Left renal pelvis (tissue), 4 donors: ENCODE measurements at regions not wholly inside any gene's neighbourhood (a gene's known extent, or its start where the extent isn't known, plus 50 kb on each side); places are given as distances from the start of the nearest gene placed in this dataset.
A peak's percentile ranks its signal among the peaks of the same experiment; 100 is the strongest.
"Not testable (repeated sequence)": the region's sequence is repeated elsewhere in the genome, so short reads cannot be mapped to it uniquely, and the experiment has no call there.

Source experiments
- DNase-seq, 4 donors: peaks; one replicate each; pipeline ENCODE4 v3.0.0-alpha.2; 2013; ENCODE audit warnings: low read depth in 4 of 4, low spot score in 3 of 4

DNA sequence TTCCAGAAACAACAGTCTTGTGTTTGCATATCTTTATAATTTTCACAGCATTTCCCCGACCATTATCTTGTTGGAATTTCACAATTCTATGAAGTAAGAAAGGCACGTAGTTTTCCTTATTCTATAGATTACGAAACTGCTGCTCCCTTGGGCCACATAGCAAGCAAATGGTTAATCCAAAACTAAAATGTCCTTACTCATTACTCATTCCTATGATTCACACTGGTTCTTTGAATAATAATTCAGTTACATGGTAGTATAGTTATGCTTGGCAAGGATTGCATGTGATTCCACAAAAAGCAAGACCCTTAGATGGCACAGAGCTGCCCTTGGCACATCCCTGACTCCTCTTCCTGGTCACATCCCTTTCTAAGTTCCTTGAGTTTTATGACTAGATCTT lies 51.2 kb downstream of the OR13H1 start:
- DNase-seq = no peak

DNA sequence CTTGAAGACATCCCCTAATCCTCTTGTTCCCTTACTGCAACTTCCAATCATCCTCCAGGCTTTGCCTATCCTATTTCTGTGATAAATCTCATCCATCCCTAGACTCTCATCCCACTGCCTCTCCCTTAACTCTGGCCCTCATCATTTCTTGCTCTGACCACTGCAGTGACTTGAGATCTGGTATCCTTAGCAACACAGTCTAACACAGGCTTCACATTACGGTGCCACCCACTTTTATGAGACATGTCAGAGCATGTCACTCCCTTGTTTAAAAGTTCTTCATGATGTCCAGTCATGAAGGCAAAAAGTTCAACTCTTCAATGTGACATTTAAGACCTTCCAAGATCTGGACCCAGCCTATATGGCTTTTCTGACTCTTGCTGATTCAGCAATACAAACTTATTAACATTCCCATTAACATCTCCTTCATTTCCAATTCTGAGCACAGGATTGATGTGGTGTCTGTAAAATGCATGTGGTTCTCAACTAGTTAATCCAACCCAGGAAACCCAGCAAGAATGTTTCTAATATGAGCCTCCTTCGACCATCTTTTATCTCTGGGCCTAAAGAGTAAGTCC lies 64.0 kb downstream of the OR13H1 start:
- DNase-seq = no peak

DNA sequence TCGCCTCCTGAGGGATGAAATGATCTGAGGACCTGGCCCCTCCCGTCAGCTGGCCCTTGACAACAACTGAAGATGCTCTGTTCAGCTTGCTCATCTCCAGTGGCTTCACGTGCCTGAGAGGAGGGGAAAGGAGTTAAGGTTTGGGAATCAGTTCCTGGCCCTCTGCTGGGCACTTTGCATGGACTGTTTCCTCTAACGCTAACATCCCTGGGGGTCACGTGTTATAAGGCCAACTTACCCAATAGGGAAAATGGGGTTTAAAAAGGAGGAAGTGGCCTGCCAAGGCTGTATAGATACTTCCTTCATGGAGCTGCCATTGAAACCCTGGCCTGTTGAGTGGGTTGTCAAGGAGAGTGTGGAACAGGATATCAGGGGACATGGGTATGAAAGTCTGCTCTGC lies 65.6 kb downstream of the OR13H1 start:
- DNase-seq = no peak

DNA sequence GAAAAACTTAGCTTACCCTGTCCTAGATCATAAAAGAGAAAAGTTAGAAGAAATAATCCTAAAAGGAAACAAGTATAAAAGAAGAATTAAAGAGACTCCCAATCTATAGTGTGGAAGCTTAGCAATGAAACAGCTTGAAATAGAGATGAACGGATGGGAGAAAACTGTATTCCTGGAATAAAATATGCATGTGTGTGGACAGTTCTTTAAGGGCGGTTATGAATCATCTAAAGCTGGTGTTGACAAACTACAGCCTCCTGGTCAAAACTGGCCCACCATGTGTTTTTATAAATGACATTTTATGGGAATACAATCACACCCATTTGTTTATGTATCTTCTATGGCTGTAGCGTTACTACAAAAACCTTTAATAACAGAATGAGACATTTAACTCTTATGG lies 69.4 kb downstream of the OR13H1 start:
- DNase-seq = no peak

DNA sequence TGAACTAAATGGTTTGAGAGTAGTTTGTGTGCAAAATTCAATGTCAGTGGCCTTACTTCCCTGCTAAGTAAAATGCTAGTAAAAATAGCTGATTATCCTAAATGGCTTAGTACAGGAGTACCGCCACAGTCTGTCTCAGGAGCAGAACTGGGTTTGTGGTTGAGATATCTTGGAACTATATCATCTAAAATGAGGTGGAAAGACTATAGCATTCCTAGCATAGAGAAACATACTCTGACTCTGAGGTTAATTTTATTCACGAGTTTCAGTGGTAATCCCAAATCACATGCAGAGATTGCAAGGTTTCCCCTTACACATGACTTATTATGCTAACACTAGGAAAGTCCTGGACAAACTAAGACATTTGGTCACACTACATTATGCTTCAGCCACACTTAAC lies 70.4 kb downstream of the OR13H1 start:
- DNase-seq = no peak

DNA sequence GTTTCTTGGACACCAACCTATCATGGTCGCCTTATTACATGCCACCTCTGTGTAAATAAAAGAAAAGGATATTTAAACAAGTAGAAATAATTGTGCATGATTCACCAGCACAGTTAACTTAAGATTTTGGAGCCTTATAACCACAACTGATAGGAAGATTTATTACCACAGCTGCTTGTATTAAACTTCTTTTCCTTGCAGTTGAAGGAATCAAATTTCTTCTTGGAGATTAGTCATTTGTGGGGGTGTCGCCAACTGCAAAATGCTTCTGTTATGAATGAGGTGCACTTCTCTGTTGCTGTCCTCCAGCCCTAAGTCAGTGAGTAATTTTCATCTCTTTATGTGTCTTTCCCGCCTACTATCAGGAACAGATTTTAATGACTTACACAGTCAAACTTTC lies 73.3 kb downstream of the OR13H1 start:
- DNase-seq = no peak

DNA sequence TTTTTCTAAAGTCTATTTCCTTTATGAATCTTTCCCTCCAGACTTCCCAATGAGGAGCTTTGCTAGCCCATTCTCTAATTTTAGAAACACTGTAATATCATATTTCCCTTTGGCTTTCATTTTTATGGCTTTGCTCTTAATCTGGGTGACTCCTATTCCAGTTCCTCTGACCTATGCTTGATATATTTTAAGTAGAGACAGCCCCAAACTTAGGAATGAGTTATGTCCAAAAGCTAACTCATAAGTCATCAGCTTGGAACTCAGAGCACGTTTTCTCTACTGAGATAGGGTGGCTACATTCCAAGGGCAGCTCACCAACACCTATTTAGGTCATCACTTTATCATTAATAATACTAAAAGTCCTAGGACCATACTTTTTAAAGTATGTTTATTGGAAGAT lies 77.8 kb downstream of the OR13H1 start:
- no peak for DNase-seq

DNA sequence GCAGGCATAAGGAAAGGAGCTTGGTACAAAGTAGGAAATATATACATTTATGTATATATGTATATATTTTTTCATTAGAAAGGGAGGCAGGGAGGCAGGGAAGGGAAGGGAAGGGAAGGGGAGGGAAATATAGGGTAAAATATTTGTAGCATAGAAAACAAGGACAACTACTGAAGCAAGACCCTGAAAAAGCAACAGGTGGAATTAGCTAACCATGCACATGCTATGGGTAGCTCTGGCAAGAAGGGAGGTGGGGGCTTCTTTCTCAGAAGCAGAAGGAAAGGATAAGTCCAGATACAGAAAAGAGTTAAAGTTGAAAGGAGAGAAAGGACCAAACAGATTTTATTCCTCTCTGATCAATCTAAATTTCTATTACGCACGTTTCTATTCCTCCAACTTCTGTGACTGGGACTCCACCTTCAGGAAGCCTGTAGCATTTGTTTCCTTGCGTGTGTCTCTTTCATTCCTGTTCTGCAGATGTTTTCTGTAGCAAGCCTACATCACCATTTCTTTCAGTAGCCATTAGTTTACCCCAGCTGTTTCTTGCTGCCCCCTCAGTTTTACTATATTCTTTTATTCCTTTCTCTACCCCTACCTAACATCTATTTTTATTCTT lies 82.9 kb downstream of the OR13H1 start:
- no peak for DNase-seq

DNA sequence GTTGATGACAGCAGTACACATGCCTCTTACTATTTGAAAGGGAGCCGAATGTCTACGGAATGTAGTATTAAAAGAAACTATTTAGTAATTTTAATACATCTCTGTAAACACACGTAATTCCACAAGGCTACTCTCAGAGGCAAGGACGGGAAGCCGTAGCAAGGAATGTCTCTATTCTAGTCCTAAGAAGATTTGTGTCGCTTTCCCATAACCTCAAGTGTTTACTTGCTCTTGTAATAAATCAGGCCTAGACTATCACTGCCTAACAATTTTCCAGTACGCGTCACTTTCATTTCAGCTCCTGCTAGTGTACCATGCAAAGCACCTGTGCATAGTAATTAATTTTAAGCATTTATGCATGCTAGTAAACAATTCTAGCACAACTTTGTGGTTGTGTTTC lies 86.7 kb downstream of the OR13H1 start:
- no peak for DNase-seq

DNA sequence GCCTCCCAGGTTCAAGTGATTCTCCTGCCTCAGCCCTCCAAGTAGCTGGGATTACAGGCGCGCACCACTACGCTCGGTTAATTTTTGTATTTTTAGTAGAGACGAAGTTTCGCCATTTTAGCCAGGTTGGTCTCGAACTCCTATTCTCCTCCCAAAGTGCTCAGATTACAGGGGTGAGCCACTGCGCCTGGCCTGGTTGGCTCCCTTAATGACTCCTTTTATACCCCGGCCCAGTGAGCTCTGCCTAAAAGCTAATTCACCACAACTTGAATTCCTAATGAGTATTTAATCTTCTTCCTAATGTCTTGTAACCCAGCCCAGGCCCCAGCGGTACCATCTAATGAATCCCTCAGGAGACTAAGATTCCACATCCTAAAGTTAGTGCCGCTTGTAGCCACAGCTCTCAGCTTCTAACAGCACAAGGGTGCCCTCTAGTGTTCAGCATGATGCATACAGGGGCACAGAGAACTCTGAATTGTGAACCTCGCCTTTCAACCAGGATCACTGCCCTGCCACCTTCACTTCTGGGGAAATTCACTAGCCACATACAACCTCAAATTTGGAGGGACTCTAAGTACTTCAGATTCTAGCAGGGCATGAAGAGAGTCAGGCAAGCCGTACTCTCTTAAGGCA lies 89.5 kb downstream of the OR13H1 start:
- DNase-seq = peak in 1 of 4 donors; percentile 26

DNA sequence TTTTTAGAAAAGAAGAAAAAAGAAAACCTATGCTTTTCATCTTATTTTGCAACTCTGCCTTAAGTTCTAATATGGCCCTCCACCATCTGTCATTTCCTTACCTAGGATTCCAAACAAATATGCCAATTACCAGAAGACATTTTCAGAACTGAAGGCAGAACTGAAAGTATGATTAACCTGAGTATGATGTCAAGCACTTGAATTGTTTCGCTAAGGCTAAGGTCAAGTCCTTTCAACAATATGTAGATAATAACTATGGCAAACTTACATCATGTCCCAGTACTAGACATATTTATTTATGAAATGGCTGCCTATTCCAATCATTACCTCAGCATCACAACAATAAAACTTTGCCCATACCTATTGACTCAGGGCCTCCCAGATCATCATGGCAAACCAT lies 91.0 kb downstream of the OR13H1 start:
- DNase-seq = no peak

DNA sequence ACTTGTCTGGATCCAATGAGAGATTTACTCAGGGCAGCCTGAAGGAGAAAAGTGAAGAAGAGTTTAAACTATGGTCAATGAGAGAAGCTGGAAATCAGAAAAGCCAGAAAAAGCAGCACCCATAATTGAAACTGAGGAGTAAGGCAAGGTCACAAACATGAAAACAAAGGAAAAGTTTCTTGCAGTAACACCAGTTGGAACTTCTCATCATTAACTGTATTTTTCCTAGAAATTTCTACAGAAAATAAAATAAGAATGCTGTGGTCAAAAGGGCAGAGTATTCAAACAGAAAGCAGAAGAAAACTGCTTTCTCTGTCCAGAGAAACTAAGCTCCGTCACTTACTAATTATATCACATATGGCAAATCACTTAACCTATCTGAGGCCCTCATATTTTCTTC lies 102.2 kb downstream of the OR13H1 start:
- peak; percentile 10 to 22 (median 20) for DNase-seq

DNA sequence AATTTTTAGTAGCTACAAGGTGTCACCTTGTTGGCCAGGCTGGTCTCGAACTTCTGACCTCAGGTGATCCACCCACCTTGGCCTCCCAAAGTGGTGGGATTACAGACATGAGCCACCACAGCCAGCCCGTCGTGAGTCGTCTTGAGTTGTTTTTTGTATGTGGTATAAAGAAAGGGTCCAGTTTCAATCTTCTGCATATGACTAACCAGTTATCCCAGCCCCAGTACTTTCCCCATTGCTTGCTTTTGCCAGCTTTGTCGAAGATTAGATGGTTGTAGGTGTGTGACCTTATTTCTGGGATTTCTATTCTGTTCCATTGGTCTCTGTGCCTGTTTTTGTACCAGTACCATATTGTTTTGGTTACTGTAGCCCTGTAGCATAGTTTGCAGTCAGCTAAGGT lies 105.9 kb downstream of the OR13H1 start:
- no peak for DNase-seq

DNA sequence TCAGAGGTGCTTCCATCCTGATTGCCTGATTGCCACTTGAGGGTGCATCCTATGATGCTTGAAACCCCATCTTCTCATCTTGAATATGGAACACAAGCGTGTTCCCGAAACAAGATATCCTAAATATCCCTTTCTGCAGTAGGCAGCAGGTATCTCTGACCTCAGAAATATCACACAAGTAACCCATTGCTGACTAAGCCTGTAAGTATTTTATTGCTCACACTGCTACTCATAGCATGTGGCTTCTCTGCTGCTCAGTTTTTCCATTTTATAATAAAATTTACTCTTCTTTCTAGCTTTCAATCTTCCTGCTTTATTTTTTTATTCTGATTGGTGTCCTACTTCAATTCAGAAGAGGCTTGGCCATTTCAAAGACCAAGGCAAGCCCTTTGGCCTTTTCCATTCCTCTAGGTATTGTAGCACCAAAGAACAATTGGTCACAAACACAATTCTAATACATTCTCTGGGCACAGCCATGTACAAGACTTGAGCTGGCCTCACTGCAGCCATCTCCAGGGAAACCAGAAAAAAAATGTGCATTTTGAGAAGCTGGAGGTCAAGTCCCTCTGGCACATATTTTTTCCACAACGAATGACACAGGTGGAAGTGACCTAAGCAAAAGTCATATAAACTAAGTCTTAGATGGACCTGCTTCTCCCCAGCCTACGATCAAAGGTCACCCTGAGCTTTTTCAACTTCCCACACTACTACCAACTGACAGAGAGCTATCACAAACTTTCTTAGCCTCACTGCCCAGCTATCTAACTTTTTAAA lies 107.0 kb downstream of the OR13H1 start:
- DNase-seq = no peak

DNA sequence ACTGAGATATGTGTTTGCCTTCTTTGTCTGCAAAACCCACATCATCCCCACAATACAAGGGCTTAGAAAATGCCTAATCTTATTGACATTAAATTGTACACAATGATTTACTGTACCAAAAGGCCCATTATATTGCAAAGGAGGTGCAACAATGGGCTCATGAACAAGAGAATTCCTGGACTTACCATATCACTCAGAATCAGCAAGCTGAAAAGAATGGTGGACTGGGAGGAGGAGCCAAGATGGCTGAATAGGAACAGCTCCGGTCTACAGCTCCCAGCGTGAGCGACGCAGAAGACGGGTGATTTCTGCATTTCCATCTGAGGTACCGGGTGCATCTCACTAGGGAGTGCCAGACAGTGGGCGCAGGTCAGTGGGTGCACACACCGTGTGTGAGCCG lies 119.9 kb downstream of the OR13H1 start:
- not testable (repeated sequence) for DNase-seq

DNA sequence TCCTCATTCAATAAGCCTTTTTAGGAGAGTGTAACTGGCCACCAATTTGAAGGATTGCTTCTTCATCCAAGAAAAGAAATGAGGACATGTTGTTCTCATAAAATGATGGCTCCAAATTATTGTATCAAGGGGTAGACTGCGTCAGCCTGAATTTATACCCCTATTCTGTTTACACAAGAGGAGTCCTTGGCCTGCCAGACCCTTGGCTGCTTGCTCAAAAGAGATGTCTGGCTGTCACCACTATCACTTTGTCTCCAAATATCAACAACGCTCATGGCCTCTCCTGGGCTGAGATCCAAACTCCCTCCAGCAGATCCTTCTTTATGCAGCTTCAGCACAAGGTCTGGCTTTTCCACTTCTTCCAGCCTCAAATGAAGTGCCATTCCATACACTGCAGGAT lies 127.9 kb downstream of the OR13H1 start:
- peak in 2 of 4 donors; percentile 7 to 22 for DNase-seq

DNA sequence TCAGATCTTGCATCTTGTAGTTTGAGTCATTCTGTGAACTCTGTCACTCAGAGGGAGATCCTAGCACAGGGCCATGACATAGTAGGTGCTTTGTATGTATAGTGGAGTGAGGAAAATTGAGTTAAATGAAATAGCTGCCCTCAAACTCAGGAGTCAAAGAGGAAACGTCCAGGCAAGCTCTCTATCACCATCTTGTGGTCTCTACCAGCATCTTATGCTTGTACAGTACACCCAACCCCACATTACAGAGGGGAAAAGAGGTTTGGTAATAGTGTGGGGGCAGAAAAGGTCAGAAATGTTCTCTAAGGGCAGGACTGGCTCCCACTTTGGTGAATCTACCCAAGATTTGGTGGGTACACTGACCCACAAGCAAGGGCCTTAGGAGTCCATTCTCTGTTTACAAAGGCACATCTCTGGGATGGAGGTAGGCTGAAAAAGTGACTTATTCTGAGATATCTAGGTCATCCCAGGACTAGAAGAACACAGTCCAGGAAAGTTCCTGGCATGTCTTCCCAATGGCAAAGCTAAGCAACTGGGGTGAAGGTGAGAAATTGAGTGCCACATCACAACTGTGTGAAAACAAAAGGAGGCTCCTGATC lies 131.8 kb downstream of the OR13H1 start:
- DNase-seq = no peak

DNA sequence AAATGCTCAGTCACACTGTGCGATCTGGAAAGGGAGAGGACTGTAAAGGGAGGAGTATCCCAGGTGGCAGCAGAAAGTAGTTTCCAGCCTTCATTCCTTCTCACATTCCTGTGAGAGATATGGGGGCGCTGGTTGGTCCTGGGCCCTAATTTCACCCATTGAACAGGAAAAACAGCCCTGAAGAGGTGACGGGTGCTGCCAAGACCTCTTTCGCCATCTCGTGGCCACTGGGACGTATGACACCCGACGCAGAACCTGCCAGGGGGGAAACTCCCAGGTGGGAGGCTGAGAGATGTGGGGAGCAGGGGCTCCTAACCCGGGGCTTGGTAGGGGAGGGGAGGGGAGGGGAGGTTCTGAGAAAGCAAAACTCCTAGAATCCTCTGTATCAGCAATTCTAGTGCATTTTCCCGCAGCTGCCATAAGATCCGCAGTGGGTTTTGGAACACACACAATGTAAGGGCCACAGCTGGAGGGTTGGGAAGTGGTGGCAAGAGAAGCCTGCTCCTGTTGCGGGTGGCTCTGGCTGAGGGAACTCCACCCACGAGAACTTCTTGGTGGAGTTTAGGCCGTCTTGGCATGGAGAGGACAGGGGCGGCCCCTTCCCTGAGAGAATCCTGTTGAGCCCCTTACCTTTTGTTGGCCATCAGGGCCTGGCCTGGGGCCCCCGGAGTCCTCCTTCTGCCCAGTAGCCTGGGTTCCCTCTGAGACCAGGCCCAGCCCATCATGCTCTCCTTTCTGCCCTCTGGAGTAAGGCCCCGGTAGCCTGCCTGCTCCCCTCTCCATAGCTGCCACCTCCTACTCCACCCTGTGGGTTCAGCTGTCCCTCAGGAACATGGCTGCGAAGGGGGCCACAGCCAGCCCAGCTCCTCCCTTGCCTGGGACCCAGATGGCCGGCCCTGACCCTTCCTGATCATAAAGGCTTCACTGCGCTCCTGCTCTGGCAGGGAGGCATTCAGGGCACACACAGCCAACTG lies 134.1 kb downstream of the OR13H1 start:
- DNase-seq = peak in 1 of 4 donors; percentile 2

DNA sequence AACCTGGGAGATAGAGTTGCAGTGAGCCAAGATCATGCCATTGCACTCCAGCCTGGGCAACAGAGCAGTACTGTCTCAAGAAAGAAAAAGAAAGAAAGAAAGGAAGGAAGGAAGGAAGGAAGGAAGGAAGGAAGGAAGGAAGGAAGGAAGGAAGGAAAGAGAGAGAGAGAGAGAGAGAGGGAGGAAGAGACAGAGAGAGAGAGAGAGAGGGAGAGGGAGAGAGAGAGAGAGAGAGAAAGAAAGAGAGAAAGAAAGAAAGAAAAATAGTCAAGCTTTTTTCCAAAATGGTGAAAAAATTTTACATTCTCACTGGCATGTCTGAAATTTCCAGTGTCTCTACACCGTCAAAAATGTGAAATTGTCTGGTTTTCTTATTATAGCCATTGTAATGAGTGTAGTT lies 138.9 kb downstream of the OR13H1 start:
- DNase-seq = not testable (repeated sequence)

DNA sequence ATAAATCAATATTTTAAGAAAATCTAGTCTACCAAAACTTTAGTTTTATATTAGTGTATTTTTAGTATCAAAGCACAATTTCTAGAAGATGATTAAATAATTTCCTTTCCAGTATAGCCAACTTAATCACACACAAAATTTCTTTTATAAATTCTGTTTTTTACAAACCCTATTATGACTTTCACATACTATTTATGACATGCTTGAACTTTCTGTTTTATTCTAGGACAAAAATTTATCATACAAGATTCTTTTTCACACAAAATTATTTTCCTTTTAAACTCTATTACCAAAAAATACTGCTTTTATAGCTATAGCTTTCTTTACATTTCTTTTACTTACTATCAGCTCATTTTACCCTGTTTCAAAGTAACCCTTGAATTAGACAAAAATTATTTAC lies 149.5 kb downstream of the OR13H1 start:
- no peak for DNase-seq
